H1 (cell line): ENCODE measurements at regions not wholly inside any gene's neighbourhood (a gene's known extent, or its start where the extent isn't known, plus 50 kb on each side); places are given as distances from the start of the nearest gene placed in this dataset.

Experiments
- CTCF ChIA-PET: fragments of 300-600 bp; sonication (Branson Sonifier 250); formaldehyde crosslinking; loops from one replicate; lab custom pipeline; 2021; ENCODE audit not compliant: partially characterized antibody; lab: Charles Lee
- POLR2A ChIA-PET: fragments of 300-600 bp; sonication (Branson Sonifier 250); formaldehyde crosslinking; loops from one replicate; lab custom pipeline; 2021; ENCODE audit warnings: inconsistent platforms; ENCODE audit not compliant: partially characterized antibody; lab: Charles Lee
- DNase-seq, 2 experiments: peaks; one replicate each; pipeline versions ENCODE4 v3.0.0 to v3.0.0-alpha.2; 2010 to 2022; ENCODE audit warnings: low spot score in 2 of 2, low read depth in 1 of 2, mixed read lengths in 1 of 2
- FAIRE-seq: peaks from 2 replicates; lab custom pipeline; 2011; peaks lifted over from hg19 to GRCh38; lab: Jason Lieb, UNC
- H2AFZ ChIP-seq: 2 replicates; pipeline ENCODE4 v1.8.1; 2012; ENCODE audit warnings: low read length, inconsistent platforms
- H2AK5ac ChIP-seq: 2 replicates; pipeline ENCODE4 v1.6.1; 2013; ENCODE audit warnings: low read depth, low read length
- H2BK120ac ChIP-seq: replicated peaks from 2 replicates; pipeline ENCODE3; 2013; ENCODE audit warnings: low read depth, low read length, inconsistent platforms
- H2BK12ac ChIP-seq: 2 replicates; pipeline ENCODE4 v1.6.1; 2013; ENCODE audit warnings: low read depth, low read length
- H2BK15ac ChIP-seq: 2 replicates; pipeline ENCODE4 v1.6.1; 2013; ENCODE audit warnings: low read length
- H2BK20ac ChIP-seq: 2 replicates; pipeline ENCODE4 v1.6.1; 2013; ENCODE audit warnings: low read length
- H2BK5ac ChIP-seq: 2 replicates; pipeline ENCODE4 v1.6.1; 2013; ENCODE audit warnings: low read depth, low read length
- H3K14ac ChIP-seq: 2 replicates; pipeline ENCODE4 v1.6.1; 2013; ENCODE audit warnings: inconsistent platforms; ENCODE audit not compliant: insufficient read length
- H3K18ac ChIP-seq: 2 replicates; pipeline ENCODE4 v1.6.1; 2013; ENCODE audit warnings: low read length; ENCODE audit errors: extremely low read depth
- H3K23ac ChIP-seq: 2 replicates; pipeline ENCODE4 v1.6.1; 2013; ENCODE audit warnings: inconsistent platforms; ENCODE audit not compliant: insufficient read length
- H3K23me2 ChIP-seq: 2 replicates; pipeline ENCODE4 v1.6.1; 2013; ENCODE audit warnings: low read depth, low read length
- H3K27ac ChIP-seq: 2 replicates; pipeline ENCODE4 v1.6.1; 2011; ENCODE audit warnings: low read depth, low read length, inconsistent platforms
- H3K27me3 ChIP-seq, 4 experiments: replicated peaks in 1 of 4; 1 replicate in 1 of 4; 2 replicates in 3 of 4; pipeline versions ENCODE4 v1.6.1 to v1.8.1; 2011 to 2013; ENCODE audit warnings: low read length in 3 of 4, mild to moderate bottlenecking in 3 of 4, inconsistent platforms in 2 of 4, mixed read lengths in 2 of 4, moderate library complexity in 1 of 4; ENCODE audit not compliant: control insufficient read depth in 3 of 4, insufficient read depth in 3 of 4; ENCODE audit errors: extremely low read depth in 1 of 4
- H3K36me3 ChIP-seq, 4 experiments: 2 replicates each; pipeline versions ENCODE4 v1.6.1 to v1.8.1; 2011 to 2013; ENCODE audit warnings: mild to moderate bottlenecking in 4 of 4, low read length in 3 of 4, moderate library complexity in 2 of 4, control low read depth in 1 of 4, inconsistent platforms in 1 of 4; ENCODE audit not compliant: insufficient read depth in 4 of 4, control insufficient read depth in 2 of 4
- H3K4ac ChIP-seq: replicated peaks from 2 replicates; pipeline ENCODE3; 2013; ENCODE audit warnings: low read length, low read depth, mixed read lengths, inconsistent platforms; ENCODE audit not compliant: insufficient read length
- H3K4me1 ChIP-seq, 4 experiments: replicated peaks in 1 of 4; 1 replicate in 1 of 4; 2 replicates in 3 of 4; pipeline versions ENCODE4 v1.6.1 to v1.8.1; 2011 to 2013; ENCODE audit warnings: low read length in 3 of 4, inconsistent platforms in 2 of 4, mixed read lengths in 1 of 4; ENCODE audit not compliant: insufficient read depth in 4 of 4, control insufficient read depth in 3 of 4
- H3K4me2 ChIP-seq, 2 experiments: 2 replicates each; pipeline versions ENCODE4 v1.6.1 to v1.8.1; 2011 to 2013; ENCODE audit warnings: low read depth in 2 of 2, low read length in 2 of 2, control low read depth in 1 of 2, inconsistent platforms in 1 of 2, mild to moderate bottlenecking in 1 of 2; ENCODE audit not compliant: insufficient read depth in 1 of 2
- H3K4me3 ChIP-seq, 4 experiments: fragments of 200-600, 300-600 bp in 1 of 4; sonication (generic), shearing (Covaris generic), sonication (Bioruptor Twin) in 1 of 4; 2 replicates each; pipeline versions ENCODE4 v1.5.1 to v1.8.1; 2011 to 2016; ENCODE audit warnings: low read length in 4 of 4, low read depth in 3 of 4, control low read depth in 2 of 4, inconsistent platforms in 2 of 4, mild to moderate bottlenecking in 2 of 4, mixed read lengths in 1 of 4, moderate library complexity in 1 of 4; ENCODE audit not compliant: insufficient read depth in 2 of 4; ENCODE audit errors: extremely low read depth in 1 of 4
- H3K56ac ChIP-seq: replicated peaks from 2 replicates; pipeline ENCODE3; 2013; ENCODE audit warnings: low read depth, mild to moderate bottlenecking, mixed read lengths, low read length, inconsistent platforms; ENCODE audit not compliant: insufficient read length
- H3K79me1 ChIP-seq: 2 replicates; pipeline ENCODE4 v1.6.1; 2013; ENCODE audit warnings: low read depth, low read length, control low read depth
- H3K79me2 ChIP-seq, 2 experiments: 2 replicates each; pipeline versions ENCODE4 v1.6.1 to v1.8.1; 2012 to 2013; ENCODE audit warnings: low read length in 2 of 2, mild to moderate bottlenecking in 2 of 2, inconsistent platforms in 1 of 2; ENCODE audit not compliant: insufficient read depth in 2 of 2, control insufficient read depth in 1 of 2
- H3K9ac ChIP-seq, 4 experiments: replicated peaks in 1 of 4; 1 replicate in 1 of 4; 2 replicates in 3 of 4; pipeline versions ENCODE4 v1.6.1 to v1.8.1; 2011 to 2013; ENCODE audit warnings: low read depth in 3 of 4, low read length in 3 of 4, control low read depth in 2 of 4, mild to moderate bottlenecking in 2 of 4, moderate library complexity in 2 of 4, inconsistent platforms in 1 of 4; ENCODE audit errors: extremely low read depth in 1 of 4
- H3K9me3 ChIP-seq, 2 experiments: 2 replicates each; pipeline versions ENCODE4 v1.6.1 to v1.8.1; 2012 to 2013; ENCODE audit warnings: mild to moderate bottlenecking in 2 of 2, moderate library complexity in 2 of 2, control low read depth in 1 of 2, inconsistent platforms in 1 of 2, low read depth in 1 of 2, low read length in 1 of 2, mixed read lengths in 1 of 2; ENCODE audit not compliant: insufficient read depth in 2 of 2
- H4K20me1 ChIP-seq, 2 experiments: replicated peaks in 1 of 2; 2 replicates each; pipeline versions ENCODE3 to v1.8.1; 2011 to 2013; ENCODE audit warnings: inconsistent platforms in 2 of 2, low read length in 2 of 2, mild to moderate bottlenecking in 1 of 2; ENCODE audit not compliant: insufficient read depth in 2 of 2, control insufficient read depth in 1 of 2
- H4K5ac ChIP-seq: 2 replicates; pipeline ENCODE4 v1.6.1; 2013; ENCODE audit warnings: low read length, low read depth, mixed read lengths, inconsistent platforms; ENCODE audit not compliant: insufficient read length
- H4K8ac ChIP-seq: 2 replicates; pipeline ENCODE4 v1.8.0; 2013; ENCODE audit warnings: mild to moderate bottlenecking, moderate library complexity, low read length, inconsistent platforms; ENCODE audit not compliant: insufficient read depth; ENCODE audit errors: extremely low read depth
- H4K91ac ChIP-seq: replicated peaks from 2 replicates; pipeline ENCODE3; 2013; ENCODE audit warnings: low read length, mixed read lengths, inconsistent platforms; ENCODE audit not compliant: insufficient read length
- CHD2 ChIP-seq: IDR thresholded peaks from 2 replicates; pipeline ENCODE4 v1.6.1; 2012; ENCODE audit warnings: low read length, improper control_type of control experiment
- JUND ChIP-seq: IDR thresholded peaks from 2 replicates; pipeline ENCODE4 v1.6.1; 2011; ENCODE audit warnings: mild to moderate bottlenecking, improper control_type of control experiment, low read length
- KDM1A ChIP-seq: fragments of 200-600, 300-600 bp; sonication (generic); IDR thresholded peaks from 2 replicates; pipeline ENCODE4 v1.7.1; 2016; ENCODE audit warnings: mild to moderate bottlenecking, low read length, borderline replicate concordance
- KDM5A ChIP-seq: fragments of 200-600 bp; IDR thresholded peaks from 2 replicates; pipeline ENCODE4 v1.7.1; 2012; ENCODE audit warnings: mild to moderate bottlenecking, low read length, inconsistent platforms, mixed read lengths
- NANOG ChIP-seq: IDR thresholded peaks from 2 replicates; pipeline ENCODE4 v1.6.1; 2011; ENCODE audit warnings: low read length, low read depth, mild to moderate bottlenecking, inconsistent platforms; ENCODE audit not compliant: insufficient read depth, poor library complexity, severe bottlenecking
- PHF8 ChIP-seq: fragments of 200-600 bp; sonication (generic); conservative IDR thresholded peaks from 2 replicates; pipeline ENCODE4 v1.7.1; 2012; ENCODE audit warnings: low read depth, mild to moderate bottlenecking, inconsistent platforms, low read length, moderate library complexity
- RXRA ChIP-seq: IDR thresholded peaks from 2 replicates; pipeline ENCODE4 v1.6.1; 2011; ENCODE audit warnings: low read depth, mild to moderate bottlenecking, low read length, moderate library complexity; ENCODE audit not compliant: insufficient read depth
- SRF ChIP-seq: IDR thresholded peaks from 2 replicates; pipeline ENCODE4 v1.6.1; 2011; ENCODE audit warnings: mild to moderate bottlenecking, low read depth, low read length, moderate library complexity
- TAF1 ChIP-seq: IDR thresholded peaks from 2 replicates; pipeline ENCODE4 v1.6.1; 2011; ENCODE audit warnings: mild to moderate bottlenecking, low read depth, low read length
- TEAD4 ChIP-seq: IDR thresholded peaks from 2 replicates; pipeline ENCODE4 v1.6.1; 2012; ENCODE audit warnings: low read depth, low read length, inconsistent platforms, mixed read lengths
- YY1 ChIP-seq: IDR thresholded peaks from 2 replicates; pipeline ENCODE4 v1.6.1; 2011; ENCODE audit warnings: low read depth, mild to moderate bottlenecking, low read length
- ZNF274 ChIP-seq: IDR thresholded peaks from 2 replicates; pipeline ENCODE4 v1.7.0; 2012; ENCODE audit warnings: low read length, borderline replicate concordance; ENCODE audit errors: extremely low read depth
- WGBS, 2 experiments: shearing (Covaris generic) in 1 of 2; methylation state at CpG; one replicate each; pipeline versions ENCODE4 v1.1.6 to v1.1.7; 2013 to 2015; ENCODE audit warnings: low lambda C conversion rate in 2 of 2, mixed read lengths in 2 of 2, inconsistent platforms in 1 of 2, low coverage in 1 of 2, missing lambda C conversion rate in 1 of 2; ENCODE audit not compliant: insufficient replicate concordance in 2 of 2, insufficient coverage in 1 of 2, insufficient read length in 1 of 2; ENCODE audit errors: extremely low coverage in 1 of 2, missing lambda C conversion rate in 1 of 2; 5-methylcytosine and 5-hydroxymethylcytosine counted together
- TF ChIP-seq, protein P1 (sequence below), 3 experiments: IDR thresholded peaks; 1 replicate in 2 of 3; 2 replicates in 1 of 3; pipeline versions ENCODE4 v1.5.1 to v1.6.1; 2011; ENCODE audit warnings: low read length in 3 of 3, mild to moderate bottlenecking in 3 of 3, inconsistent platforms in 2 of 3, low read depth in 1 of 3, moderate library complexity in 1 of 3; ENCODE audit not compliant: insufficient read depth in 1 of 3; ENCODE audit errors: control extremely low read depth in 1 of 3

DNA sequence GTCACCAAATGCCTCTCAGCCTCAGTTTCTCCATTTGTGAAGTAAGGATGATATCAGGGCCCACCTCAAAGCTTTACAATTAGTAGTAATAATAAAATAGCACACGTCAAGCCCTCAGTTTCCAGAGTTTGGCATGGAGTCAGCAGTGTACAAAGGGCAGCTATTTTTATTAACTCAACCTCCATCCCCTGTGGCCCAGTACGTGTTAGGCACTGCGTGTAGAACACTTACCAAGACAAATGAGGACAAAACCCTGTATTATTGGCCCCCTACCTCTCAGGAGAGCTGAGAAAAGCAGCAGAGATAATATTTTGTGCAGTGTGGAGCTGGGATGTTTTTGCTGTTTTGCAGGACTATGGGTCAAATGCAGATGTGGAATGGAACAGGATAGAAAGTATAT lies 280.8 kb downstream of the C12orf75 start:
- H3K79me1 ChIP-seq, result no peaks in the 10 kb centered on the region
- no peak overlapping the region for H2AFZ ChIP-seq
- no peak overlapping the region for H2BK5ac ChIP-seq
- H2BK20ac ChIP-seq, result no peak overlapping the region
- no peak overlapping the region for H4K8ac ChIP-seq
- WGBS, 2 experiments, result 58% methylated on average over 3 of the region's 3 CpGs; no CpG with 5 or more reads in 1 of the 2 experiments
- H4K5ac ChIP-seq, result no peak overlapping the region
- H3K4me1 ChIP-seq, result peaks cover 0 to 4% (median 1%) of the 10 kb centered on the region in 4 experiments; a peak in 2 of 7 replicates
- no peak overlapping the region for H3K14ac ChIP-seq
- H3K4me3 ChIP-seq, result no peak overlapping the region
- no peak overlapping the region for H3K4ac ChIP-seq
- POLR2A ChIA-PET, result no interaction called here
- no peak overlapping the region for H3K27ac ChIP-seq
- no peaks in the 10 kb centered on the region for H3K23me2 ChIP-seq
- H2BK120ac ChIP-seq, result no peak overlapping the region
- H3K18ac ChIP-seq, result no peak overlapping the region
- no peak overlapping the region for H3K9ac ChIP-seq
- no peak overlapping the region for H4K91ac ChIP-seq
- H3K9me3 ChIP-seq, result no peaks in the 10 kb centered on the region
- no peak overlapping the region for H2AK5ac ChIP-seq
- no peak overlapping the region for H3K56ac ChIP-seq
- no peaks in the 10 kb centered on the region for H4K20me1 ChIP-seq
- no peaks in the 10 kb centered on the region for H3K27me3 ChIP-seq
- FAIRE-seq (no peak), DNase-seq (no peak)
- H3K79me2 ChIP-seq, result no peaks in the 10 kb centered on the region
- CTCF ChIA-PET, result interaction anchor here (0.6 to 1.2 kb wide), 4 partner anchors 10 to 191 kb away, joined by 3 read pairs; no protein-coding TSS in a partner anchor
- no peaks in the 10 kb centered on the region for H3K36me3 ChIP-seq
- no peak overlapping the region for H3K23ac ChIP-seq
- no peak overlapping the region for H2BK12ac ChIP-seq
- no peak overlapping the region for H3K4me2 ChIP-seq
- no peak overlapping the region for H2BK15ac ChIP-seq
- no peak for TF ChIP-seq SRF
- TF ChIP-seq KDM1A, result no peak
- TF ChIP-seq JUND, result no peak
- TF ChIP-seq ZNF274, result no peak
- no peak for TF ChIP-seq YY1
- TF ChIP-seq RXRA, result no peak
- no peak for TF ChIP-seq TAF1
- no peak for TF ChIP-seq CHD2
- no peak for TF ChIP-seq TEAD4
- no peak for TF ChIP-seq NANOG
- no peak for TF ChIP-seq PHF8
- TF ChIP-seq, protein P1, sequence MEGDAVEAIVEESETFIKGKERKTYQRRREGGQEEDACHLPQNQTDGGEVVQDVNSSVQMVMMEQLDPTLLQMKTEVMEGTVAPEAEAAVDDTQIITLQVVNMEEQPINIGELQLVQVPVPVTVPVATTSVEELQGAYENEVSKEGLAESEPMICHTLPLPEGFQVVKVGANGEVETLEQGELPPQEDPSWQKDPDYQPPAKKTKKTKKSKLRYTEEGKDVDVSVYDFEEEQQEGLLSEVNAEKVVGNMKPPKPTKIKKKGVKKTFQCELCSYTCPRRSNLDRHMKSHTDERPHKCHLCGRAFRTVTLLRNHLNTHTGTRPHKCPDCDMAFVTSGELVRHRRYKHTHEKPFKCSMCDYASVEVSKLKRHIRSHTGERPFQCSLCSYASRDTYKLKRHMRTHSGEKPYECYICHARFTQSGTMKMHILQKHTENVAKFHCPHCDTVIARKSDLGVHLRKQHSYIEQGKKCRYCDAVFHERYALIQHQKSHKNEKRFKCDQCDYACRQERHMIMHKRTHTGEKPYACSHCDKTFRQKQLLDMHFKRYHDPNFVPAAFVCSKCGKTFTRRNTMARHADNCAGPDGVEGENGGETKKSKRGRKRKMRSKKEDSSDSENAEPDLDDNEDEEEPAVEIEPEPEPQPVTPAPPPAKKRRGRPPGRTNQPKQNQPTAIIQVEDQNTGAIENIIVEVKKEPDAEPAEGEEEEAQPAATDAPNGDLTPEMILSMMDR (IDR thresholded peaks at IDR 0.05; ENCODE audit: control extremely low read depth in 1 of 3, insufficient read depth in 1 of 3, low read depth in 1 of 3, low read length in 3 of 3), result no peak
- TF ChIP-seq KDM5A, result no peak
